HG03432 (cell line): ENCODE measurements at regions not wholly inside any gene's neighbourhood (a gene's known extent, or its start where the extent isn't known, plus 50 kb on each side); places are given as distances from the start of the nearest gene placed in this dataset.

Experiments
- ATAC-seq: cut with Tn5 transposase; IDR thresholded peaks from one replicate; pipeline ENCODE4 v1.9.1; 2021; ENCODE audit warnings: mild to moderate bottlenecking, moderate library complexity; ENCODE audit not compliant: unreplicated experiment

DNA sequence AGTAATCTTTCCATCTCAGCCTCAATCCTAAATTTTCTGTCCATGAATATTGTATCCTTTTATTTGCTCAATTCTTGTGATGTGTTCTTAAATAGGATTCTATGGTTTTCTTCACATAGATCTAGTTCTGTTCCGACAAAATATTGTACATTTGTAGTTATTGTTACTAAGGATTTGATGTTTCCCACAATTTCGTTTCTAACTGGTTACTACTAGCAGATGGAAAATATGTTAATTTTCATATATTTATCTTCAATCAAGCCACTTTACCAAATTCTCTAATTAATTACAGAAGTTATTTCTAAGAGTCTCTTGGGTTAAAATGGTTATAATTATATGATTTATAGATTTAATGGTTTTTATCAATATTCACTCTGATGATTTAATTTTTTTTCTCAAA is 60.3 kb downstream of the SEC61B start:
- no peak for ATAC-seq

DNA sequence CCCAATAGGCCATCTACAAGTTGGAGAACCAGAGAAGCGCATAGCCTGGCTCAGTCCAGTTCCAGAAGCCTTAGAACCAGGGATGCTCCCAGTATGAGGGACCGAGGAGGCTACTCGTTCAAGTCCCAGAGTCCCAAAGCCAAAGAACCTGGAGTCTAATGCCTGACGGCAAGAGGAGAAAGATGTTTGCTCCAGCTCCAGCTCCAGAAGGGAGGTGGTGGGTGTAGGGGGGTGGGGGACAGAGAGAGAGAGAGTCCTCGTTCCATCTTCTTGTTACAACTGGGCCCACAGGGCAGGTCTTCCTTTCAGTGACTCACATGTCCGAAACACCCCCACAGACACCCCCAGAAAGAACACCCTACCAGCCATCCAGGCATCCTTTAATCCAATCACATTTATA is 63.9 kb downstream of the SEC61B start:
- ATAC-seq: no peak

DNA sequence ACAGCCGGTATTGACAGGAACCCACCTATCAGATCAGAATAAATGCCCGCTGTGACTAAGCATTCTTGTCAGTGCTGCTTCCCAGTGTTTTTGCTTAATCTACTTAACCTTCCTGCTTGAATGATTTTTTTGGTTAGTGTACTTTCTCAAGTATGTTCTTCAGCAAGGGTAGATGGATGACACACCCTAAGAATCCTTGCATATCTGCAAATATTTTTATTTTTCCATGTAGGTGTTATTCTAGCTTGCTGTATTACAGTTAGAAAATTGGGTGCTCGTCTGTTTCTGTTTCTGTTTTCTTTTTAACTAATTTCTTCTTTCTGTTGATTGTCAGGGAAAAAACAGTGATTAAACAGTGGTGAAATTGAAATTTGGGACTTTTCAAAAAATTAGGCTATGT is 64.5 kb downstream of the SEC61B start:
- no peak for ATAC-seq

DNA sequence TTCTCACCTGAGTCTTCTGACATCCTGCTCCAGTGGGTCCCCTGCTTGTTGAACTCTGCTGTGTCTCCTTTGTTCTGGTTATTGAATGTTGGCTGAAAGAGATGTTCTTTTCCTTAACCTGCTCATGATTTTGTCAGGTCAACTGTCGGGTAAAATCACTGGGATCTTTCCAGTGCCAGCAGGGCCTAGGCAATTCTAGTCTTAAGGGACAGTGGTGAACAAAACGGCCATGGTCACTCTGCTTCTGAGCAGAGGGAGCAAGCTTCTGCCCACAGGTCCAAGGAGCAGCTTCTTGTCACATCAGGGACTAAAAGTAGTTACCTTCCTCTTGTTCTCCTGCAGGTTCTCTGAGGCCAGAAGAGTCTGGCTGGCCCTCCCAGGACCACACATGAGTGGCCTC is 65.6 kb downstream of the SEC61B start:
- ATAC-seq: no peak

DNA sequence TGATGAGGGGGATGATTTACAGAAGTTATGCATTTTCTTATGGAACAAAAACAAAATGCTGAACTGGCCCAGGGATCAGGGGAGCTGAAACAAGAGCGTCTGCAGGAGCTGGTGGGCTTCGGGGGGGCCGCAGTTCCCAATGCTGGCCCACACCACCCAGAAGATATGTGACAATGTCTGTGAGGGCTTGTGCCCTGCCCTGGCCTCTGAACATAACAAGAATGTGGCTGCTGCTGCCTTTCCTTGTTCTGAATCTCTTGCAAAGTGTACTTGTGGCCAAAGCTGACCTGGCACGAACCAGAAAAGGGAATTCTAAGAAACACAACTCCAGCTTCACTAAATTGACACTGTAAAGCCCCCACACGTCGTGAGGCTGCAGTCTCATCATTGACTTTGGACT is 66.7 kb downstream of the SEC61B start:
- ATAC-seq: no peak

DNA sequence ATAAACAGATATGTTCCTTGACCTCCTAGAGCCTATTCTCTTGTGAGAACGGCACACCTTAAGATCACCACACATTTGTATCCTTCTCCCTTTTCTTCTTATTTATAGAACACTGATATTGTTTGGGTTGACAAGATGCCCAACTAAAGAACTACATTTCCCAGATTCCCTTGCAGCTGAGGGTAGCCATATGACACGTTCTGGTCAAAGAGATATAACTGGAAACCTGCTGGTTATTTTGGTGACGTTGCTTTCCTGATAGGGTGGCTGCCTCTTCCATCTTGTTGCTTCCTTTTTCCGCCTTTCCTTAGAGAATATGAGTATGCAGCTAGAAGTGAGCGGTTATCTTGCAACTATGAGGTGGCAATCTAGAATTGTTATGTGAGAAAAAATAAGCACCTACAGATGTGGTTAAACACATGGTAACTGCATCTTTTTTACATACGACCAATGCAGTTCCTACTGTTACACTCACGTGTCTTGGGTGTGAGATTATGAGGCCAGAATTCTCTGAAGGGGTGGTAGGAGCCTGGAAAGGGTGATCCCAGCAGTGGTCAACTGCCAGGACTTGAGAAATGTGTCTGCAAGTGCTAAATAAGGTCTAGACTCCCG is 72.9 kb downstream of the SEC61B start:
- no peak for ATAC-seq

DNA sequence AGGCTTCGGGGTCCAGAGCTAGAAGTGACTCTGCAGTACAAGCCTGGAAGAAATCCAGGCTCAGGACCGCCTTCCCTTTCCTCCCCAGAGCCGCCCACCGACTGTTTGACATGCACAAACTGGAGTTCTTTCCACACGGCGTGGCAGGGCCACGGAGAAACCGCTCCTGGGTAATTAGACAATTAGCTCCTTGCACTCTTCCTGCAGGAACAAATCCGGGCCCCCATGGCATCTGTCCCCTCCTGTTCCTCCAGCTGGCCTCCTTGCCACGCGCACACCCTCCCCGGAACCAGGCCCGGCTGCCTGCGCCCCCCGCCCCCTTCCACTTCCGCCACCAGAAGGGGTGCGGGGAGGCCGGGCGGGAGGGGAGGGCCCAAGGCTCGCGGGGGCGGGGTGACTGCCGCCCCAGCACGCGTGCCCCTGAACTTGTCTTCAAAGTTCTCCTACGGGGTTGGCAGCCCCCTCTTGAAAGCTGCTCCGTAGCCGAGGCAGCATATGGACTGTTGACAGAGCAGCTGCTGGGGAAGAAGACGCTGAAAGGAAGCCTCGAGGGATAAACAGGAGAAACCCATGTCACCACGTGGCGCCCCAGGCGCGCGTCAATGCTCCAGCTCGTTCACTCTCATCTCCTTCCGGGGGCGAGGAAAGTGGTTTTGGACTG is 74.3 kb downstream of the SEC61B start:
- no peak for ATAC-seq

- no peak for ATAC-seq
These were observed 76.5 kb downstream of the SEC61B start for GRCh38 chr9:99298614-99299013.

DNA sequence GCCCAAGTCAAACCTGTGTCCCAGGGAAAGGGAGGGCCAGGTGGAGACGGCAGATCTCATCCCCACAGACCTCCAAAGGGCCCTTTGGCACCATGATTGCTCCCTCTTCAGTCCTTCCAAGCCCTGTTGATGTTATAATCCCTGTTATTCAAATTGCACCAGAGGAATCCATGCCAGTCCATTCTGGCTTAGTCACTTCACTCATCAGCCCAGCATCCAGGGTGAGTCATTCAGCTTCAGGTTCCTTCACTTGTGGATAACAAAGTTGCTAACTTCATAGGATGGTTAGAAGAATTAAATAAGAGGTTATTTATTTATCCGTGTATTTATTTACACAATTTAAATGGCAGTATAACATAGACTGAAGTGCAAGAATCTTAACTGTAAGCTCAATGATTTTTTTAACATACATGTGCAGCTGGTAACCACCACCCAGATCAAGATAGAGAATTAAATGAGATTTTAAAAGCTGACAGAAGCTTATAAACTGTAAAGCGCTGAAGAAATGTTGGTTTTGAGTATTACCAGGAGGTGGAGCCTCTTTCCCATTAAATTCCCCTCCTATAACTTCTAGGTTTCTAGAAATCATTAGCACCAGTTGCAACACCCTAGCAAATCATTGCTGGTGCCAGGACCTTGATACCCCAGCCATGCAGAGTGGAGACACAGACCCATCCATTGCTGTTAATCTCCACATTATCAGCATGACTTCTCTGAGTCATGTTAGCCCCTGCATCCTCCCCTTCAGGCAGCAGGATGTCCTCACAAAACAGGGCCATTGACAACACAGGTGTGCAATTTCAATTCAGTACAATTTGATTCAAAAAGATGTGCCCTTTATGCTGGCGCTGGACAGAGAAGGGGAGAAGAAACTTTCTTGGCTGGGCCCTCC is 77.4 kb downstream of the SEC61B start:
- ATAC-seq: no peak

- ATAC-seq: no peak
These were observed 78.0 kb downstream of the SEC61B start for GRCh38 chr9:99300103-99300439.

DNA sequence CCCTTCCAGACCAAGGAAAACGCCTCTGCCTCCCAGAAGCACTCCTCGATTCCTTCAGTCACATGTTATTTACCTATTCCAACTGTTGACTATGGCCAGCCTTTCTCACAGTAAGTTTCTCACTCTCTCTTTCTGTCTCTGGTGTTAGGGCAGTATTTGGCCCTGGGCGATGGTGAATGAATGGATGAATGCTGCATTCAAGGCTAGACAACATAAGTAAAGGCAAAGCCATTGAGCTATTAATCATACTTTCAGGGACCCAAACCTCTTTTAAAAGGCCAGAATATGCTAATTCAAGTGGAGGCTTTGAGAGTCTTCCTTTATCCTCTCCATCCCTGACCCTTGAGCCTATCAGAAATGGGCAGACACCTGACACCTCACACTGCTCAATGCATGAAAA is 78.5 kb downstream of the SEC61B start:
- no peak for ATAC-seq

DNA sequence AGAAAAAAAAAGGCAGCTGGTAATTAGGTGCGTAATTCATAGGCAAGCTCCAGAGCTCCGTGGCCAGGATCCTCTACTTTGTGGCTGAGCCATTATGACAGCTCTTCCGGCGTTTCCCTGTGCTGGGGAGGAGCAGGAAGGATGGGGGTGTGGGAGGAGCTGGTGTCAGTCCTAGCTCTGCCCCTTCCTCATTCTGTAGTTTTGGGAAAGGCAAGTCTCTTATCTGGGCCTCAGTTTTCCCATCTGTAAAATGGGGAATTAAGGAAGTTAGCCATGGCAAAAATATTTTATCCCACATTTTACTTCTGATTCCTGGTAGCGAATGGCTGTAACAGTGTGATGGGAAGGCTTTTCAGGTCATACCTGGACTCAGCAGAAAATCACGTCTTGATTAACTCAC is 81.1 kb downstream of the SEC61B start:
- ATAC-seq: no peak

DNA sequence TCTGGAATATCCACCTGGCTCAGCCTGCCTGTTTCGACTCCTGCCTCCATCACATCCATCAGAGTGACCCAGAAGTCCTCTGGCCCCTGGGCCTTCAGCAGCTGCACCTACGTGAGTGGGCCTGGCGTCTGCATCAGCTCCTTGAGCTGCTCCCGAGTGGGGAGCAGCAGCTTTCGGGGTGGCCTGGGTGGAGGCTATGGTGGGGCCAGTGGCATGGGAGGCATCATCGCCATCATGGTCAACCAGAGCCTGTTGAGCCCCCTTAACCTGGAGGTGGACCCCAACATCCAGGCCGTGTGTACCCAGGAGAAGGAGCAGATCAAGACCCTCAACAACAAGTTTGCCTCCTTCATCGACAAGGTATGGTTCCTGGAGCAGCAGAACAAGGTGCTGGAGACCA is 83.0 kb downstream of the SEC61B start:
- ATAC-seq: no peak

- no peak for ATAC-seq
These were observed 84.0 kb downstream of the SEC61B start for GRCh38 chr9:99305820-99306811.

- ATAC-seq: no peak
These were observed 85.8 kb downstream of the SEC61B start for GRCh38 chr9:99307851-99308250.

DNA sequence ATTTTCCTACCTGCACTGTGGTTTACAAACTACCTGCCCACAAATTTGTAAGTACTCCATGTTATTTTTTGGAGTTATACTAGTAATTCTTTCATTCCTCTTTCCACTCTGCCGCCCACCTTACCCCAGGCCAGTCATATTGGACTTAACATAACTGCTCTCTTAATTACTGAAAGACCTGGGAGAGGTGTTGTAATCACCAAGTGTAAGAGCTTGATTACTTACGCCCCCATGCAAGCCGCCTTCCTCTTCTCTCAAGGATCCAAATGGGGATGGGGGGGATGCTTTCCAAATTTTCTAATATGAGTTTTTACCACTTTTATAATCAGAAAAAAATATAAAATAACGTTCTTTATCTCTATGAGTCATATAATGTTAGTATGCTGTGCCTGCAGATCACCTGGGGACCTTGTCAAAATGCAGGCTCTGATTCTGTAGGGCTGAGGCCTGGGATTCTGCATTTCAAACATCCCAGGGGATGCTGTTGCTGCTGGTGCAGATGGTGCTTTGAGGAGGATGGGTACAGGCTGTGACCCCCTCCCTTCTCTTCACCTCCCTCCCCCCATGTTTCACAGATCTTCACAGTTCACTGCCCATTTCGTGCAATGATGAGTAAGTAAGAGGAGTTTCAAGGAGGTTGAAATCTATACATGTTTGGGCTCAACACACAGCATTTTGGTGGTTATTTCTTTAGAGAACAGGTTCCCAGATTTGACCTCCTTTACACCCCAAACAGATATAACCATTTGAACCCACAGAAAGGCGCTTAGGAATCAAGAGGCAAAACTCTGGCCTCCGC is 87.3 kb downstream of the SEC61B start:
- no peak for ATAC-seq

DNA sequence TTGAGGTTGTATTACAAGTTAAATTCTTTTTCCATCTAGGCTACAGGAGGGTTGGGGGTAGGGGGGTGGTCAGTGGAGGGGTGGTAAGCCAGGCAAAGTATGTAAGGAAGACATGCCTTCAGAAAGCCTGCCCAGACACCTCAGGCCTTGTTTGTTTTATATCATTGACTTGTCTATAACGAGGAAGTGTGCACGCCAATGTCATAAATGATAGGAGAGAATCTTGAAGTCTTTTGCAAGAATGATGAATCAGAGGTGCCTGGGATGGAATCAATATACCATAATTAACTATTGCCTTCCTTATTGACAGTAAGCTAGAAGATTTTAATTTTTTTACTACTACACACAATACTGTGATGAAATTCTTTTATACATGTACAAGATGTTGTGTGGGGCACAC is 90.7 kb downstream of the SEC61B start:
- ATAC-seq: no peak

- ATAC-seq: no peak
These were observed 97.0 kb downstream of the SEC61B start for GRCh38 chr9:99319048-99319447.

GRCh38 chr9:99322299-99322698 is 100.2 kb downstream of the SEC61B start:
- no peak for ATAC-seq
